ENCODE measurements at regions not wholly inside any gene's neighbourhood (a gene's known extent, or its start where the extent isn't known, plus 50 kb on each side); places are given as distances from the start of the nearest gene placed in this dataset.

DNA sequence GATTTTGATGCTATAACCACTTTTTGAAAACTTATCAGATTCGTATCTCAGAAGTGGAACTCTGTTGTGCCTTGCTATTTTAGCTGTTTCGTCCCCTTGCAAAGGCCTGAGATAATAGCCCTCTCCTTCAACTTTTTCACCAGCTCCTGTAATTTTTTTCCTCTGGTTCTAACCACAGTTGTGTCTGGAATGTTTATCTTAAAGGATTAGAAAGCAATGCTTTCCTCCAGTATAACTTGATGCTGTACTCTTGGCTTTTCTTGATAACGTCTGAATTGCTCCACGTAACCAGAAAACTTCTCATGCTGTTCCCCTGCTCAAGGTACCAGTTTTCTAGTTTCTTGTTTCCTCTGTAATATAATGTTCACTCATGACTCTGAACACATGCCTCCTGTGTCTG lies 209.4 kb downstream of the DTWD2 start:
- no peak for DNase-seq

DNA sequence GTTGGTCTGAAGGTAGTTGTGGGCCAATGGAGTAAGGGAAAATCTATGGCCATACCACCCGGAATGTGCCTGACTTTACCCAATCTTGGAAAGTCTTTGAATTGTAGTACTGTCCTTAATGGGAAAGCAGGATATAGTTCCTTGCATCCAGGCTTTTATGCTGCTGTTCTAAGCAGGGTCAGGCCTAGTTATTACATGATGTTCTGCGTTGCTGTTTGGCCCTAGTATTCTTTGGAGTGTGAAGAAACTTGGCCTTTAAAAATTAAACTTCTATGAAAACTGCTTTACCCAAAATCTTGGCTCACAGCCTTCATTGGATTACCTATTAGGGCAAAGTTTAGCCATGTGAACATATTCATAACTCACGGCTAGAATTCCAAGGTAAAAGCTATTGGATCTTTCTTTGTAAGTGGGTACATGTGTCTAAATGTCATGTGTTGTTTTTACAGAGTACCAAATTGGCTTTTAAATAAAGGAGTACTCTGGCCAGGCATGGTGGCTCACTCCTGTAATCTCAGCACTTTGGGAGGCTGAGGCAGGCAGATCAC lies 211.1 kb downstream of the DTWD2 start:
- no peak for DNase-seq

DNA sequence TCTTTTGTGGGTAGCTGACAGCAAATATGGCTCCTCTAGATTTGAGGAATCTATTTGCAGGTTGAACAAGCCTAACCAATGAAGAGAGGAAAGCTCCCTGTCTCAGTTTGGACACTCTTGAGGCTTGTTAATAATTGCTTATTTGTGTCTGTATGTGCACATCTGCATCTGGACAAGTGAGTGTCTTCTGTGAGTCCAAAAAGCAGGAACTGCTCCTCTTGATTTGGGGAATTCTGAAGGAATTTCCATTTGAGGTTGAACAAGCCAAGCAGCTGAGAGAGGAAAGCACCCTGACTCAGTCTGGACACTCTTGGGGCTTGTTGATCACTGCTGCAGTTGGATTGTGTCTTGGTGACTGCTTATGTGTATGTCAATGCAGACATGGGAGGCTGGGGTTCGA lies 211.6 kb downstream of the DTWD2 start:
- no peak for DNase-seq

DNA sequence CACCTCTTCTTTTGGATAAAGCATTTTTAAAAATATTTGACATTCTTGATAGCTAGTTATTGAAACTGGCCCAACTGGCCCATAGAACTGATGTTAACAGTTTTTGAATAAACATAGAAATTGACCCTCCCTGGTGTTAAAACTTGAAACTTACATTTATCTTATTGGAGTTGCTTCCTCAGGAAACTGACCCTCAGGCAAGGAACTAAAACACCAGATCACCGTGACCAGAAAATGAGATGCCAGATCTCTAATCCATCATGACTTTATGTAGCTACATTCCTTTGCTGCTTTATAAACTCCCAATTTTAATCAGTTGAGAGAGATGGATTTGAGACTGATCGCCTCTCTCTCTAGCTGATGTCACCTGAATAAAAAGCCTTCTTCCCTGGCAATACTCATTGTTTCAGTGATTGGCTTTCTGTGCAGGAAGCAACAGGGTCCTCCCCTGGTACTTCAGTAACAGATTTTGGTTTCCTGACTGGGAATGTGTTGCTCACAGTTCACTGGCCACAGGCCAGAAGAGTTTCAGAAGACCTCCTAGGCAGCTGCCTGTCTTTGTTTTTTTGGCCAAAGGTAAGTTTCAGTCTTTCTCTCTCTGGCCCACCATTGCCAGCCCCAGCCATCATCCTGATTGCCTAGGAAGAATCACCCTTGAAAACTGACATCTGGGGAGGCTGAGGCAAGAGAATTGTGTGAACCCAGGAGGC lies 212.4 kb downstream of the DTWD2 start:
- no peak for DNase-seq

DNA sequence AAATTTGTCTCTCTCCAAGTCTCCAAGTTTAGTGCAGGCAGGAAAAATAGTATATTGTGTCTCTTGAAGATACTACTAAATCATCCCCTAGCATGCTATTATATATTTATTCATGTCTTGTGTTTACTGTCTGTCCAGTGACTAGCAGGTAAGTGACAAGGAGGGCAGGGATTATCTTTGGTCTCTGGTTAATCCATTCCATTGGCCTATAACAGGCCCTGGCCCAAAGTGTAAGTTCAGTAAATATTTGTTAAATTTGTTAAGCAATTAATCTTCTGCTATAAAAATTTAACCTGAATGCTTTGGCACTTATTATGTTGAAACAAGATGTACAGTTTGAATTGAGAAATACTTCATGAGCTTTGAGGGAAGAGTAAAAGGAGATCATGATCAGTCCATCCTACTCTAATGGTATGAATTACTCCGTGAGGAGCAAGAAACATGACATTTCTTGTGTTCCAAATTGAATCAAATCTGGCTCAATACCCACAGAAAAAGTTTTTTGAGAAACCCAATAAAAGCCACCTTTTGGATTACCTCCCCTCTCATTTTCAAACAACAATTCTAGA lies 219.7 kb downstream of the DTWD2 start:
- DNase-seq: no peak

DNA sequence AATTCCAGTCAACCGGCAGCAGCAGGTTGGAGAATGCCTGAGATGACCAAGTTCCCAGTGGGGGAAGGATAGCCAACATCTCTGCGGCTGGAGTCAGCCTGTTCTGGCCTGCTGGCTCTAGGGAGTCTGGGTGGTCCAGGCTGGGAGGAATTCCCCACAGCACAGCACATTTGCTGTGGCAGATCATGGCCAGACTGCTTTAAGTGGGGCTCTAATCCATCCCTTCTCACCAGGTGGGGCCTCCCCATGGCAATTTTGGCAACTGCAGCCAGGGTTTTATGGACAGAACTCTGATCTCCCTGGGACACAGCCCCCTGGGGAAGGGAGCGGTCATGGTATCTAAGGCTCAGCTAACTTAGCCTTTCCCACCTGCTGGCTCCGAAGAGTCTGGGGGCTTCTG lies 226.1 kb downstream of the DTWD2 start:
- no peak for DNase-seq

DNA sequence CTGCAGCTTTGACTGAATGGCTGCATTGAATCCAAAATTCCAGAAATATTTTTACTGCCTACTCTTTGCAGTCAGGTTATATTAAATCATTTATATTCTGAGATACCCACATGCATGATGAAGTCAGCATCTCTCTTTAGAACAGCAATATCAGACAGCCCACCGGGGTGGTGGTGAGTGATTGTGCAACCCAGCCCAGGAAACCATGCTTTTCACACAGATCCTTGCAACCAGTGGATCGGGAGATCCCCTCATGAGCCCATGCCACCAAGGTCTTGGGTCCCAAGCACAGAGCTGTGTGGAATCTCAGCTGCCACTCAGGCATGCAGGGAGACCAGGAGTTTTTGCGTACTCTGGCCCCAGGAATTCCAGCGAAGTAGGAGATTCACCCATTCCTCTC lies 226.5 kb downstream of the DTWD2 start:
- no peak for DNase-seq

DNA sequence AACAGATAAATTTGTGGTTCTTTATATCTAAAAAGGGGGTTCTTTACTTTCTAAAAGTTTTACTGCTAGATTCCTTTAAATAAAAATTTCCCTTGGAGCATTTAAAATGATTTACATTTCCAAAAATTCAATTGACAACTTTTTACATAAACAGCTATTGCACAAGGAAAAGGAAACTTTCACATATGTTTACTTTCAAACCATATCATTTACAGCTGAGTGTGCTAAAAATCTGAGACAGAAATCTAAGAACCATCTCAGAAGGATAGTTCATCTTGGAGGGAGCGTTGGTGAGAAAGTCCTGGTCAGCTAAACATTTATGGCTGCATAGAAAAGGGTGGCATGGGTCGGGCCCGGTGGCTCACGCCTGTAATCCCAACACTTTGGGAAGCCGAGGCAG lies 235.4 kb downstream of the DTWD2 start:
- DNase-seq: no peak

DNA sequence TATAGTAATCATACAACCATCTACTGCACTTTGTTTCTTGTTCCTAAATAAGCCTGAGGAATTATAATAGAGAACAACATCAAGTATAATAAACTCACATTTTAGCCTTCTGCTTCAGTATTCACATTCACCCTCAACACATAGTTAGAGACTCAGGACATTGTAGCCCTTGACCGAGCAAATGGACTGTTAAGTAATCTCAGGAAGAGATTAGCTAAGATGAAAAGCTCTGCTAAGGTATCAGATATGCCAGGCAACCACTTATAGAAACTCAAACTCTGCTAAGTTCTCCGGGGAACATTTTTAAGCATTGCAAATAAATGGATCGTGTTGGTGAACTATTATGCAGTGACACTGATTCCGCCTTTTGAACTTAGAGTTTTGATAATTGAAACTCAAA lies 252.0 kb downstream of the DTWD2 start:
- DNase-seq: no peak

DNA sequence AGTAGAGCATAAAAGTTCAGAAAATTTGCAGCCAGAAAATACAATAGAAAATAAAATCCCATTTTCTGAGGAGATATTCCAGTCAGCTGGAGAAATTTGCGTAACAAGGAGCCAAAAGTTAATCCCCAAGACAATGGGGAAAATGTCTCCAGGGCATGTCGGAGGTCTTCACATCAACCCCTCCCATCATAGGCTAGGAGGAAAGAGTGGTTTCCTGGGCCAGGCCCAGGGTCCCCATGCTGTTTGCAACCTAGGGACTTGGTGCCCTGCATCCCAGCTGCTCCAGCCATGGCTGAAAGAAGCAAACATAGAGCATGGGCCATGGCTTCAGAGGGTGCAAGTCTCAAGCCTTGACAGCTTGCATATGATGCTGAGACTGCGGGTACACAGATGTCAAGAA lies 255.0 kb downstream of the DTWD2 start:
- no peak for DNase-seq

DNA sequence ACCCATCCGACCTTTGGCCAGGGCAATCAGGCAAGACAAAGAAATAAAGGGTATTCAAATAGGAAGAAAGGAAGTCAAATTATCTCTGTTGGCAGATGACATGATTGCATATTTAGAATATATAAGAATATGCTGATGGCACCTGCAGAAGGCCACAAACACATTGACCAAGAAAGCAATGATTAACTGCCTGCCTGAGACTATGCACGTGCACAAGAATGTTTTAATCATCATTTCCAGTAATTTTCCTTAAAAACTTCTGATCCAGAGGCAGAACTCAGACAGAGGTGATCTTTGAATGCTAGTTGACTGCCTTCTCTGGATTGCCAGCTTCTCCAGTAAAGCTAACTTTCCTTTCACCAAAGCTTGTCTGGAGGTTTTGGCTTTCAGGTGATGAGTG lies 260.2 kb downstream of the DTWD2 start:
- no peak for DNase-seq

DNA sequence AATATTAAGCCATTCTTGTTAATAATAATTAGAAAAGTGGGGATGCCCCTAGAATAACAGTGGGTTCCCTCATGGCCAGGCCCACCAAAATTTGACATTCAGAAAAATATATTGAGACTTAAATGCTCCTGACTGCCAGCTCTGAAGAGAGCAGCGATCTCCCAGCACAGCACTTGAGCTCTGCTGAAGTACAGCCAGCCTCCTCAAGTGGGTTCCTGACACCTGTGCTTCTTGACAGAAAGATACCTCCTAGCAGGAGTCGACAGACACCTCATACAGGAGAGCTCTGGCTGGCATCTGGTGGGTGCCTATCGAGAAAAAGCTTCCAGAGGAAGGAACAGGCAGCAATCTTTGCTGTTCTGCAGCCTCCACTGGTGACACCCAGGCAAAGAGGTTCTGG lies 261.5 kb downstream of the DTWD2 start:
- no peak for DNase-seq

DNA sequence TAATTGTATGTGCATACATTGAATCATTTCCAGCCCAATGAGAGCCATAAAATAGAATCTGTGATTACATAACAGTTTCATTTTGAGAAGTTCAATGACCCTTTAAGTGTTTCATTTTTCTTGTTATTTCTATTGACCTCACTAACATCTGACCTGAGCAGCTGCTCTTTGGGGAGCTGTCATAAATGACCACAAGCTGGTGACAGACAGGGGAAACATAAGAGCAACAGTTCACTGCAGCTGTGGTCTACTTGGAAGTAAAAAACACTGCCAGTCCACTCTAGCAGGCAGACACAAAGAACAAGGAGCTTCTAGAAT lies 265.4 kb downstream of the DTWD2 start:
- DNase-seq: peak; percentile 13

DNA sequence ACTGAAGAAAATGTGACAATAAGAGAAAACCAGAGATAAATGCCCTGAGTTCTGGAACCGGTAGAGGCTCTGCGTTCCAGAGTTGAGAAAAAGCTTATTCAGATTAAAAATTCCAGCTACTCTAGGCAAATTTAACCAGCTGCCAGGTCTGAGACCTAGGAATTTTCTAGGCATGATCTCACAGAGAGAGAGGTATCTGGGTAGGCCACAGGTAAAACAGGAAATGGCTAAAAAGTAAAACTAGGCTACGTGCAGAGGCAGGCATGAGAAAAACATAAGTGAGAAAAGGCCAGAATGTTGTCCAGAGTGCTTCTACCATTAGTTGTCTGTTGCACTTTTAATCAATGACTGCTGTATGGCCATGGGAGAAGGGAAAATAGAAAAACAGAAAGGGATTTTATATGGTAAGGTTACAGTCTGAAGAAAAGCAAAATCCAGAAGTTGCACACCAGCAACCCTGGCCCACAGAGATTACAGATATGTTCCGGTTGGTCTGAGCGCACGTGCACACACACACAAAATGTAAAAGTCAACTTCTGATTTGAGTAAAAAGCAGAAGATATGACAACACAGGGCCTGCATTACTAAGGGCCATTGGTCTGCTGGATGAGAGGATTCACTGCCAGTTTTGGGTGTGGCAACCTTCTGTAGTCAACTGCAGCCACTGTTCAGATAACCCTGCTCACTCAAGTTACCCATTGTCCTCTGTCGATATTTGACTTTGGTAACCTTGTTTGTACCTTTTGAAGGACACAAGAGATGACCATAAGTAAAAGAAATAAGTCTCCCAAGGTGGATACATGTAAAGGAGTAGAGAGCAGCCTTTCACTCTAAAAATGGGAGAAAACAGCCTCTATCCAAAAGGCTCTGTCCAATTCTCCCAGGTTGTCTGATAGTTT lies 266.0 kb downstream of the DTWD2 start:
- no peak for DNase-seq

DNA sequence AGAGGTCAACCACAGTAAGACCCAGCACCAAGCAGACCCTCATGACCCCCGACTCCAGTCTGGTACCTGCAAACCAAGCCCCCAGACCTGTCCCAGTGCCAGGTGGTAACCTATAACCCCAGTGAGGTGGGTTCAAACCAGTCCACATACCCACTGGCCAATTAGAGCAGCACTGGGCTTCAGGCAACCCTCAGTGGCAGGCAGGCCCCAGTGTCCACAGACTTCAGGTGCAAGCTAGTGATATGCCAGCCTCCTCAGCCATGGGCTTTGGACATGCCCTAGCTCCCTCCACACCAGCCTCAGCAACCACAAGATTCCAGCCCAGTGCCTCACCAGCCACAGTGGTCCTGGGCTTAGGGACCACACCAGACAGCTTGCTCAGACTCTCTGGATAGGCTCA lies 276.6 kb downstream of the DTWD2 start:
- no peak for DNase-seq

DNA sequence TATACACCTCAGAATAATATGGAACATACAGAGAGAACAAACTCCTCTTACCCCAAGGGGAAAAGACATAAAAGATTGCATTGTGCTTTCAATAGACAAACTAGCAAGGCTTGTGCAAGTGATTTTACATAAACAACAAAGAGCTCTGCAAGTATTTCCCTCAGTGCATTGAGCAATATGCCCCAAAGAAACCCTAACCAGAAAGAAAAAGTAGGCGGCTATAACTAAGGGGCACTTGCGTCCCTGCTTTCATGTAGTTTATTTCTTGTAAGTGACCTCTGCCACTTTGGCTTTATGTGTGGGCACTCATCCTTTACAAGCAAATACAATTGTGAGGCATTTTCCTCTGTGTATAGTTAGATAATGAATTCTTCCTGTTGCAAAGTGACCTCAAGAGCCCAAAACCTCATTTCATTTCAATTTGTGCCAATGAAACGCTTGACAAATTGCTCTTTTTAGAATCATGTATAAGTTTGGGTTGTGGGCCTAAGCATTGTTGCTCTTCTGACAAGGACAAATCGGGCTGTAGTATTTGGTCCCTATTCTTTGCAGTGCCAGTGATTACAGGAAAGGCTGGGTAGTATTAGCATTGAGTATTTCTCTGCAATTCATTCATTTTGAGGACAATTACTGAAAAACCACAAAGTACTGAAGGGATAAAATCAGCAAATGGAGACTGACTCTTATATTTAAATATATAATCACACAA lies 282.2 kb downstream of the DTWD2 start:
- no peak for DNase-seq

DNA sequence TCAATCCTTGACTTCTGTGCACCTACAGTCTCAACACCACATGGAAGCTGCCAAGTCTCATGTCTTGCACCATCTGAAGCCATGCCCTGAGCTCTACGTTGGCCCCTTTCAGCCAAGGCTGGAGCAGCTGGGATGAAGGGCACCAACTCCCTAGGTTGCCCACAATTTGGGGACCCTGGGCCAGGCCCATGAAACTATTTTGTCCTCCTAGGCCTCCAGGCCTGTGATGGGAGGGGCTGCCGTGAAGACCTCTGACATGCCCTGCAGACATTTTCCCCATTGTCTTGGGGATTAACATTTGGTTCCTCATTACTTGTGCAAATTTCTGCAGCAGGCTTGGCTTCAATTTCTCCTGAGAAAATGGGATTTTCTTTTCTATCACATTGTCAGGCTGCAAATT lies 285.1 kb downstream of the DTWD2 start:
- no peak for DNase-seq

DNA sequence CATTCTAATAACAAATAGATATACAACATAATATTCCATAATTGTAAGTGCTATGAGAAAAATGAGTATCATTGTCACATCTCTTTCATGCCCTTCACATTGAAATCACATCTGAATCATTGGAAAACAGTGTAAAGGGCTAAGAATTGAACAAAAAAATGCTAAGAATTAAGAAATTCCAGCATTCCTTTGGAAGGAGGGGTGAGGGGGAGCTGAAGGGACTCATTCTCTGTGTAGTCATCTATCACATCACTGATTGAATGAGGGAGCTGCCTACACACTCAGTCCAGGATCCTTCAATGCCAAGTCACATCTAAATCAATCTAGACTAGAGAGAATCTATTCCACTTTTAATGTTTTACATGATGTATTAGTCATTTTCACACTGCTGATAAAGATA lies 286.6 kb downstream of the DTWD2 start:
- peak; percentile 21 for DNase-seq

DNA sequence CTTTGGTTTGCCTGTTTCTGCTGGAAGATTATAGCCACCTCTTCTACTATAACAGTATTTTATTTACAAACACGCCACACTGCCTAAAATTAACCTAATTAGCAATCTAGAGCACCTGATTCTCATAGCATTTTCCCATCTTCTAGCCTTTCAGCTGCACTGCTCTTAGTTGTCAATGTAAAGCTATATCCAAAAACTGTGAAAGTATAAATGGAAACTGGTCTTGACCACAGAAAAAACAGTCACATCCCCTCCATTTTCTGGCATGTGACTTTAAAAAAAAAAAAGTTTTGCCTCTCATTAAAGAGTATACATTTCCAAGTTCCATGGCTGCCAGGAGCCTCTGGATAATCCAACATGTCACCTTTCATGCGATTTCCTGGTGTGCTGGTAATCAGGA lies 287.8 kb downstream of the DTWD2 start:
- DNase-seq: no peak

DNA sequence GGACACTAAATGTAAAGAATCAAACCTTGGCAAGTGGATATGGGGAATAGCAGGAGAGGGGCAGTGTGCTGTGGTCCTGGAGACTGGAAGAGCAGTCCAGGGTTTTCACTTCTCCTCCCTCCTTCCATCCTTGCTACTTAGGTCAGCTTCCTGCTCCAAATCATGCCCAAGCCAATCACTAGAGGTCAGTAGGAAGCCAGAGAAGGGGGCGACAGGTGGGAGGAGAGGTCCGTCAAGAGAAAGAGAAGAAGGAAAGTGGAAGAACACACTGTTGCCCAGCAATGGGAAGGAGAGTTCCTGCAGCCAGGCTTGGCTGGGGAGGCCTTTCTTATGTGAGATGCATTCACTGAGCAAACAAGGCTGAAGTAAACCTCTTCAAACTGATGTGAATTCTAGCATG lies 289.6 kb downstream of the DTWD2 start:
- DNase-seq: no peak

DNA sequence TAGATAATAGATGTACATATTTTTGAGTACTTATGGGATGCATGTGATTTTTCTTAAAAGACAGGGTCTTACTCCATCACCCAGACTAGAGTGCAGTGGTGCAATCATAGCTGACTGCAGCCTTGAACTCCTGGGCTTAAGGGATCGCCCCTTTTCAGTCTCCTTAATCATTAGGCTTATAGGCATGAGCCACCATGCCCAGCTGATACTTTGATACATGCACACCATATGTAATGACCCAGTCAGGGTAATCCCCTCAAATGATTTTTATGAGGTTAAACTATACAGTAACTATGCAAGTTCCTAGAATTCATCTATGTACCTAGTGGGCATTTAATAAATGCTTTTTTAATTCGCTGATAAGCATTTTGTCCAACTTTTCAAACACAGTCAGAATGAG lies 292.3 kb downstream of the DTWD2 start:
- DNase-seq: no peak

DNA sequence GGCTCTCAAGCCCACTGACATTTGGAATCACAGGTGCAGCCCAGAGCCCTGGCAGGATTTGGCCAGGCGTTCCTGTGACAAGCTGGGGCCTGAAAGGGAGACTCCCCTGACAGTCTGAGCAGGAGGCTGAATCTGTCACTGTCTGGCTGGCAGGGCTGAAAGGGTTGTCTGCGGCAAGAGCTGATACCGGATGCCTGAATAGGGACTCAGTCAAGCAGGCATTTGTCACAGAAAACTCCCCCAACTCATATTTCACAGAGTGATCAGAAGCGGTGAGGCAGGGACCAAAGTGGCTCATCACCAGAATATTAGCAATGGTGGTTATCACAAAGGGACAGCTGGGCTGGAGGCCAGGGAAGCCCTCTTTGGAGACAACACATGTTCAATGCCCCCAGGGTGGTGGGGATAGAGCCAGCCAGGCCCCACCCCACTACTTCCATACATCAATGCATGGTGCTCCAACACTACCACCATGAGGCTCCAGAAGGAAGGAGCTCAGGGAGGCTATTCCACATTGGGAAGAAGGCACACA lies 295.5 kb downstream of the DTWD2 start:
- peak; percentile 87 for DNase-seq

Measured in eye (tissue), 1 donor.